ENCODE measurements at regions not wholly inside any gene's neighbourhood (a gene's known extent, or its start where the extent isn't known, plus 50 kb on each side); places are given as distances from the start of the nearest gene placed in this dataset.

DNA sequence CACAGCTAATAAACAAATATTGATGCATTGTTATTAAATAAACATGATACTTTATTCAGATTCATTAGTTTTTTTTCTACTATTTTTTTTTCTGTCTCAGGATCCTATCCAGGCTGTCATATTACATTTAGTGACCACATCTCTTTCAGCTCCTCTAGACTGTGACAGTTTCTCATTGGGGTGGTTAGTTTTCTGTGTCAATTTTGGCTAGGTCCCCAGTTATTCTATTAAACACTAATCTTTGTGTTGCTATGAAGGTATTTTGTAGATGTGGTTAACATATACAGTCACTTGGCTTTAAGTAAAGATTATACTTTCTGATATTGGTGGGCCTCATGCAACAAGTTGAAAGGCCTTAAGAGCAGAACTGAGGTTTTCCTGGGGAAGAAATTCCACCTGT, 563.0 kb downstream of the LRRC70 start:
- H3K4me3 ChIP-seq (ENCODE audit: control insufficient read depth, low read depth, low read length) = no peak overlapping the region
- no peak for DNase-seq (ENCODE audit: low read depth)
- TF ChIP-seq, protein P1, sequence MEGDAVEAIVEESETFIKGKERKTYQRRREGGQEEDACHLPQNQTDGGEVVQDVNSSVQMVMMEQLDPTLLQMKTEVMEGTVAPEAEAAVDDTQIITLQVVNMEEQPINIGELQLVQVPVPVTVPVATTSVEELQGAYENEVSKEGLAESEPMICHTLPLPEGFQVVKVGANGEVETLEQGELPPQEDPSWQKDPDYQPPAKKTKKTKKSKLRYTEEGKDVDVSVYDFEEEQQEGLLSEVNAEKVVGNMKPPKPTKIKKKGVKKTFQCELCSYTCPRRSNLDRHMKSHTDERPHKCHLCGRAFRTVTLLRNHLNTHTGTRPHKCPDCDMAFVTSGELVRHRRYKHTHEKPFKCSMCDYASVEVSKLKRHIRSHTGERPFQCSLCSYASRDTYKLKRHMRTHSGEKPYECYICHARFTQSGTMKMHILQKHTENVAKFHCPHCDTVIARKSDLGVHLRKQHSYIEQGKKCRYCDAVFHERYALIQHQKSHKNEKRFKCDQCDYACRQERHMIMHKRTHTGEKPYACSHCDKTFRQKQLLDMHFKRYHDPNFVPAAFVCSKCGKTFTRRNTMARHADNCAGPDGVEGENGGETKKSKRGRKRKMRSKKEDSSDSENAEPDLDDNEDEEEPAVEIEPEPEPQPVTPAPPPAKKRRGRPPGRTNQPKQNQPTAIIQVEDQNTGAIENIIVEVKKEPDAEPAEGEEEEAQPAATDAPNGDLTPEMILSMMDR (conservative IDR thresholded peaks at IDR 0.05; ENCODE audit: control insufficient read depth, insufficient read depth, low read depth, low read length) = no peak

DNA sequence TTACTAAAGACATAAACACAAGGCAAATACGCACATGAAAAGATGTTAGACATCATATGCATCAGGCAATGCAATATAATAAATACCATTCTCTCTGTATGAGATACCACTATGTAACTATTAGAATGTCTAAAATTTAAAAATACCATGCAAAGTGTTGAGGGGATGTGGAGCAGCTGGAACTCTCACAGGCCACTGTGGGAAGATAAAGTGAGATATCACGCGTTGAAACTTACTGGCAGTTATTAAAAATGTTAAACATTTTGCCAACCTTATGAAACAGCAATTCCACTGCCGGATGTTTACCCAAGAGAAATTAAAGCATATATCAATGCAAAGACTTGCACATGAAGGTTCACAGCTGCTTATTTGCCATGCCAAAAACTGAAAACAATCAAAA, 556.7 kb downstream of the LRRC70 start:
- no peak for DNase-seq (ENCODE audit: low read depth)
- H3K4me3 ChIP-seq (ENCODE audit: control insufficient read depth, low read depth, low read length) = no peak overlapping the region
- TF ChIP-seq, protein P1 (conservative IDR thresholded peaks at IDR 0.05; ENCODE audit: control insufficient read depth, insufficient read depth, low read depth, low read length) = no peak

GRCh38 chr5:63131626-63132285, 553.1 kb downstream of the LRRC70 start:
- TF ChIP-seq, protein P1 (conservative IDR thresholded peaks at IDR 0.05; ENCODE audit: control insufficient read depth, insufficient read depth, low read depth, low read length) = no peak
- peak; percentile 91 for DNase-seq (ENCODE audit: low read depth)
- no peak overlapping the region for H3K4me3 ChIP-seq (ENCODE audit: control insufficient read depth, low read depth, low read length)

DNA sequence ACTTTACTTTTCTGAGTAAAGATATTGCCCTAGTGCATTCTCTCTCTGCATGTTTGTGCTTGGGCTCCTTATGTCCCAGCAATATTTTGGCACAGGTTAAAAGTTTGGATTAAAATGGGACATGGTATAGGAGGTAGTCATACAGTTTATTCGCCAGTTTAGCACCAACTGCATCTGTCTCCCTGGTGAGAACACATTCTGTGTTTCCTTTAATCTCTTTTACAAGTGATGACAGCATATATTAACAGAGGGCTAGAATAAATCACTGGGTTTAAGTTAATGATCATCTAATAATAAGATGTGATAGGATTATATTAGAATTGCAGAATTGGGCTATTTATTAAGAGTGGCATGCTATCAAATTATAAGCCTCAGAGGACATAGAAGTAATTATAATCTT, 550.1 kb downstream of the LRRC70 start:
- H3K4me3 ChIP-seq (ENCODE audit: control insufficient read depth, low read depth, low read length) = no peak overlapping the region
- TF ChIP-seq, protein P1 (conservative IDR thresholded peaks at IDR 0.05; ENCODE audit: control insufficient read depth, insufficient read depth, low read depth, low read length) = no peak
- DNase-seq (ENCODE audit: low read depth) = no peak

- no peak for DNase-seq (ENCODE audit: low read depth)
- TF ChIP-seq, protein P1 (conservative IDR thresholded peaks at IDR 0.05; ENCODE audit: control insufficient read depth, insufficient read depth, low read depth, low read length) = no peak
- H3K4me3 ChIP-seq (ENCODE audit: control insufficient read depth, low read depth, low read length) = no peak overlapping the region
Measured at GRCh38 chr5:63128018-63128417, 549.4 kb downstream of the LRRC70 start.

DNA sequence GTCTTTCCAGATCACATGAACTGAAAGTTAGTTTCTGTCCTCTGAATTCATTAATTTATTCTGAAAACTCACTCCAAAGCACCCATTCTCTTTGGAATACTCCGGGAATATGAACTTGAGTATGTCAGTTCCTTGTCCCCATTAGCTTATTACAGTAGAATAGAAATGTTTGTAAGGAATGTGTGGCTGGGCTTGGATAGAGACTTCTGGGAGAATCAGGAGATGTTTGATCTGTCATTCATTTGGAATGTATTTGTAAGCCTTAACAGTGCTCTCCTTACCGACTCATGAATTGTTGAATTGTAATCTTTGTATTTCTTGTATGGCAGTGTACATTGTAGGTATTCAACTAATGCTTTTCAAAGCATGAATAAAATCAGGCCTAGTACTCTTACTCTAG, 548.4 kb downstream of the LRRC70 start:
- TF ChIP-seq, protein P1 (conservative IDR thresholded peaks at IDR 0.05; ENCODE audit: control insufficient read depth, insufficient read depth, low read depth, low read length) = no peak
- peak; percentile 53 for DNase-seq (ENCODE audit: low read depth)
- no peak overlapping the region for H3K4me3 ChIP-seq (ENCODE audit: control insufficient read depth, low read depth, low read length)

GRCh38 chr5:63125862-63126261, 547.2 kb downstream of the LRRC70 start:
- peak; percentile 80 for DNase-seq (ENCODE audit: low read depth)

More at GRCh38 chr5:63125862-63126261, 547.2 kb downstream of the LRRC70 start:
- H3K4me3 ChIP-seq (ENCODE audit: control insufficient read depth, low read depth, low read length) = no peak overlapping the region
- TF ChIP-seq, protein P1 (conservative IDR thresholded peaks at IDR 0.05; ENCODE audit: control insufficient read depth, insufficient read depth, low read depth, low read length) = peak; percentile 77

Measured in fibroblast of mammary gland (primary cell).